GM12878 (cell line): ENCODE measurements at regions not wholly inside any gene's neighbourhood (a gene's known extent, or its start where the extent isn't known, plus 50 kb on each side); places are given as distances from the start of the nearest gene placed in this dataset.

Source experiments
- ATAC-seq: fragments of 200-7000 bp; cut with Tn5 transposase; 3 replicates; pipeline ENCODE4 v1.9.1; 2020; ENCODE audit warnings: mild to moderate bottlenecking, moderate library complexity
- BruUV-seq: library from RNA; stranded (reverse); fragments of 400-500 nt; replicated peaks from 2 replicates; lab custom pipeline; 2021; lab: Mats Ljungman, UMichigan
- CTCF ChIA-PET: fragments of 300-600 bp; sonication (Branson Sonifier 250); formaldehyde crosslinking; extraction: SDS; loops from one replicate; lab custom pipeline; 2021; ENCODE audit warnings: inconsistent platforms; lab: Yijun Ruan, JAX
- POLR2A ChIA-PET: fragments of 350-600 bp; formaldehyde crosslinking; extraction: SDS; loops from one replicate; lab custom pipeline; 2021; ENCODE audit warnings: inconsistent platforms; lab: Charles Lee
- RAD21 ChIA-PET: fragments of 300-600 bp; sonication (Branson Sonifier 250); formaldehyde crosslinking; loops from one replicate; lab custom pipeline; 2023; ENCODE audit warnings: antibody characterized with exemption; ENCODE audit not compliant: unreplicated experiment; lab: Charles Lee
- SMC1A ChIA-PET: fragments of 300-600 bp; sonication (Branson Sonifier 250); formaldehyde crosslinking; loops from one replicate; lab custom pipeline; 2023; ENCODE audit not compliant: unreplicated experiment, uncharacterized antibody; lab: Charles Lee
- DNase-seq: peaks from one replicate; pipeline ENCODE4 v3.0.0-alpha.2; 2011; ENCODE audit warnings: low read depth, low spot score
- FAIRE-seq: peaks from 3 replicates; lab custom pipeline; 2011; peaks lifted over from hg19 to GRCh38; lab: Jason Lieb, UNC
- H2AFZ ChIP-seq: 2 replicates; pipeline ENCODE4 v1.6.0; 2011; ENCODE audit warnings: low read depth, low read length, control low read depth; ENCODE audit not compliant: control insufficient read depth
- H3K27ac ChIP-seq: 2 replicates; pipeline ENCODE4 v1.5.1; 2011; ENCODE audit warnings: control low read depth; ENCODE audit not compliant: control insufficient read depth, insufficient read depth
- H3K27me3 ChIP-seq, 2 experiments: replicated peaks in 1 of 2; 2 replicates each; pipeline versions ENCODE4 v1.6.0 to v1.6.1; 2011; ENCODE audit warnings: low read length in 1 of 2; ENCODE audit not compliant: control insufficient read depth in 2 of 2, insufficient read depth in 2 of 2
- H3K36me3 ChIP-seq, 2 experiments: 2 replicates each; pipeline ENCODE4 v1.5.1; 2011; ENCODE audit warnings: low read length in 1 of 2; ENCODE audit not compliant: control insufficient read depth in 2 of 2, insufficient read depth in 2 of 2
- H3K4me1 ChIP-seq: 2 replicates; pipeline ENCODE4 v1.6.1; 2011; ENCODE audit warnings: mild to moderate bottlenecking, low read length, moderate library complexity, mixed read lengths; ENCODE audit not compliant: control insufficient read depth, insufficient read depth
- H3K4me2 ChIP-seq: 2 replicates; pipeline ENCODE4 v1.6.0; 2011; ENCODE audit warnings: control low read depth; ENCODE audit not compliant: control insufficient read depth, insufficient read depth
- H3K4me3 ChIP-seq: fragments of 200-600 bp; sonication (generic); 2 replicates; pipeline ENCODE4 v1.5.1; 2016
- H3K79me2 ChIP-seq: 2 replicates; pipeline ENCODE4 v1.6.0; 2011; ENCODE audit warnings: low read length; ENCODE audit not compliant: control insufficient read depth, insufficient read depth
- H3K9ac ChIP-seq: 2 replicates; pipeline ENCODE4 v1.8.0; 2011; ENCODE audit warnings: low read length, control low read depth, mixed read lengths; ENCODE audit not compliant: control insufficient read depth, insufficient read depth
- H3K9me3 ChIP-seq: replicated peaks from 3 replicates; pipeline ENCODE4 v1.5.1; 2011; ENCODE audit warnings: mild to moderate bottlenecking, low read length; ENCODE audit not compliant: control insufficient read depth, insufficient read depth
- H4K20me1 ChIP-seq: 2 replicates; pipeline ENCODE4 v1.6.0; 2011; ENCODE audit not compliant: control insufficient read depth, insufficient read depth
- BCL11A ChIP-seq: IDR thresholded peaks from 2 replicates; pipeline ENCODE4 v1.6.1; 2011; ENCODE audit warnings: low read depth, low read length
- CHD4 ChIP-seq: fragments of 200-600 bp; sonication (generic); IDR thresholded peaks from 2 replicates; pipeline ENCODE4 v1.6.1; 2016; ENCODE audit warnings: mild to moderate bottlenecking
- EP300 ChIP-seq, 2 experiments: fragments of 150-350 bp in 1 of 2; IDR thresholded peaks; 2 replicates each; pipeline ENCODE4 v1.6.1; 2011 to 2012; ENCODE audit warnings: low read depth in 2 of 2, low read length in 2 of 2, borderline replicate concordance in 1 of 2, improper control_type of control experiment in 1 of 2, inconsistent platforms in 1 of 2; ENCODE audit not compliant: control insufficient read depth in 1 of 2
- EZH2 ChIP-seq: IDR thresholded peaks from 2 replicates; pipeline ENCODE4 v1.6.1; 2012; ENCODE audit warnings: low read depth, mild to moderate bottlenecking, control low read depth, inconsistent platforms, low read length, borderline replicate concordance; ENCODE audit not compliant: control insufficient read depth
- GATAD2B ChIP-seq: fragments of 450-650 bp; conservative IDR thresholded peaks from 2 replicates; pipeline ENCODE4 v1.6.1; 2017; ENCODE audit warnings: low read depth, mild to moderate bottlenecking, moderate library complexity
- NR2C1 ChIP-seq: fragments of 450-650 bp; IDR thresholded peaks from 2 replicates; pipeline ENCODE4 v1.6.1; 2017; ENCODE audit warnings: antibody characterized with exemption, mild to moderate bottlenecking, moderate library complexity
- PBX3 ChIP-seq: IDR thresholded peaks from 2 replicates; pipeline ENCODE4 v1.6.1; 2011; ENCODE audit warnings: mild to moderate bottlenecking, low read depth, low read length, moderate library complexity; ENCODE audit not compliant: insufficient replicate concordance
- STAT3 ChIP-seq: IDR thresholded peaks from 2 replicates; pipeline ENCODE4 v1.6.1; 2011; ENCODE audit warnings: low read depth, low read length, improper control_type of control experiment
- WGBS: methylation state at CpG from one replicate; pipeline ENCODE4 v1.1.6; 2016; ENCODE audit warnings: low lambda C conversion rate; ENCODE audit not compliant: insufficient replicate concordance, insufficient coverage; ENCODE audit errors: missing lambda C conversion rate; 5-methylcytosine and 5-hydroxymethylcytosine counted together
- in situ Hi-C: fragments of 300-500 bp; cut with MboI; formaldehyde crosslinking; loops from 9 replicates; pipeline ENCODE4 v1.14.3; 2018; ENCODE audit warnings: mixed read lengths
- intact Hi-C: fragments of 100-400 bp; cut with micrococcal nuclease; formaldehyde crosslinking; loops from one replicate; pipeline ENCODE4 v1.14.2; 2022; ENCODE audit not compliant: unreplicated experiment
- TF ChIP-seq, protein P1 (sequence below): IDR thresholded peaks from 2 replicates; pipeline ENCODE4 v1.6.1; 2012; ENCODE audit warnings: low read depth, low read length, improper control_type of control experiment

GRCh38 chr10:105968666-105969065, 1195.8 kb downstream of the SORCS1 start:
- ATAC-seq: no peak
- intact Hi-C loops: no loop called here
- no peak overlapping the region for H2AFZ ChIP-seq
- H3K9ac ChIP-seq: no peak overlapping the region
- H3K27me3 ChIP-seq: no peaks in the 10 kb centered on the region
- H3K27ac ChIP-seq: no peak overlapping the region
- DNase-seq: no peak
- no peaks in the 10 kb centered on the region for H3K79me2 ChIP-seq
- no peak for FAIRE-seq
- in situ Hi-C loops: no loop called here
- H3K36me3 ChIP-seq: no peaks in the 10 kb centered on the region
- BruUV-seq: no TSS peak
- ChIA-PET RAD21 (no interaction called here), SMC1A (no interaction called here), CTCF (no interaction called here), POLR2A (no interaction called here)
- WGBS: 34% methylated on average over 3 of the region's 3 CpGs
- H3K9me3 ChIP-seq: no peaks in the 10 kb centered on the region
- no peaks in the 10 kb centered on the region for H4K20me1 ChIP-seq
- no peaks in the 10 kb centered on the region for H3K4me1 ChIP-seq
- TF ChIP-seq, protein P1, sequence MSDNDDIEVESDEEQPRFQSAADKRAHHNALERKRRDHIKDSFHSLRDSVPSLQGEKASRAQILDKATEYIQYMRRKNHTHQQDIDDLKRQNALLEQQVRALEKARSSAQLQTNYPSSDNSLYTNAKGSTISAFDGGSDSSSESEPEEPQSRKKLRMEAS: no peak
- TF ChIP-seq EZH2: no peak
- TF ChIP-seq GATAD2B: no peak
- TF ChIP-seq BCL11A: no peak
- TF ChIP-seq NR2C1: no peak
- no peak for TF ChIP-seq EP300 (IDR thresholded peaks at IDR 0.05; ENCODE audit: borderline replicate concordance in 1 of 2, control insufficient read depth in 1 of 2, low read depth in 2 of 2, low read length in 2 of 2)
- TF ChIP-seq PBX3: no peak
- TF ChIP-seq STAT3: no peak
- no peak for TF ChIP-seq CHD4
- no peak overlapping the region for H3K4me2 ChIP-seq
- no peak overlapping the region for H3K4me3 ChIP-seq
